DND-41 (cell line): ENCODE measurements at regions not wholly inside any gene's neighbourhood (a gene's known extent, or its start where the extent isn't known, plus 50 kb on each side); places are given as distances from the start of the nearest gene placed in this dataset.

Source experiments
- EZH2 ChIP-seq: IDR thresholded peaks from 3 replicates; pipeline ENCODE4 v1.6.1; 2012; ENCODE audit warnings: borderline replicate concordance, low read depth, mild to moderate bottlenecking, moderate library complexity, low read length, inconsistent platforms; ENCODE audit not compliant: severe bottlenecking
- TF ChIP-seq, protein P1 (sequence below): IDR thresholded peaks from 2 replicates; pipeline ENCODE4 v1.5.1; 2012; ENCODE audit warnings: borderline replicate concordance, low read length, moderate library complexity, mild to moderate bottlenecking; ENCODE audit not compliant: poor library complexity, severe bottlenecking; ENCODE audit errors: extremely low read depth

DNA sequence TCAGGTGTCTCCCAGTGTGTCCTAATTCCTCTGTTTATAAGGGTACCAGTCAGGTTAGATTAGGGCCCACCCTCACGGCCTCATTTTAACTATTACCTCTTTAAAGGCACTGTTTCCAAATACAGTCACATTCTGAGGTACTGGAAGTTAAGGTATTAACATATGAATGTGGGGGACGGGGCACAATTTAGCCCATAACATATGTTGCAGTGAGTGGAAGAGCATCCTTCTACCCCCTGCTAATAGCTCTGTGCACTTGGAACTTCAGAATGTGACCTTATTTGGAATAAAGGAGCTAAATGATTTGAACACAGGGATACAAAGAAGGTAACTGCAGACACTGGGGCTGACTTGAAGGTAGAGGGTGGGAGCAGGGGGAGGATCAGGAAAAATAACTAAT lies 67.3 kb upstream of the ADGRL2 start:
- TF ChIP-seq, protein P1, sequence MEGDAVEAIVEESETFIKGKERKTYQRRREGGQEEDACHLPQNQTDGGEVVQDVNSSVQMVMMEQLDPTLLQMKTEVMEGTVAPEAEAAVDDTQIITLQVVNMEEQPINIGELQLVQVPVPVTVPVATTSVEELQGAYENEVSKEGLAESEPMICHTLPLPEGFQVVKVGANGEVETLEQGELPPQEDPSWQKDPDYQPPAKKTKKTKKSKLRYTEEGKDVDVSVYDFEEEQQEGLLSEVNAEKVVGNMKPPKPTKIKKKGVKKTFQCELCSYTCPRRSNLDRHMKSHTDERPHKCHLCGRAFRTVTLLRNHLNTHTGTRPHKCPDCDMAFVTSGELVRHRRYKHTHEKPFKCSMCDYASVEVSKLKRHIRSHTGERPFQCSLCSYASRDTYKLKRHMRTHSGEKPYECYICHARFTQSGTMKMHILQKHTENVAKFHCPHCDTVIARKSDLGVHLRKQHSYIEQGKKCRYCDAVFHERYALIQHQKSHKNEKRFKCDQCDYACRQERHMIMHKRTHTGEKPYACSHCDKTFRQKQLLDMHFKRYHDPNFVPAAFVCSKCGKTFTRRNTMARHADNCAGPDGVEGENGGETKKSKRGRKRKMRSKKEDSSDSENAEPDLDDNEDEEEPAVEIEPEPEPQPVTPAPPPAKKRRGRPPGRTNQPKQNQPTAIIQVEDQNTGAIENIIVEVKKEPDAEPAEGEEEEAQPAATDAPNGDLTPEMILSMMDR: no peak
- no peak for TF ChIP-seq EZH2
